H1 (cell line): ENCODE measurements at regions not wholly inside any gene's neighbourhood (a gene's known extent, or its start where the extent isn't known, plus 50 kb on each side); places are given as distances from the start of the nearest gene placed in this dataset.

Experiments used
- CTCF ChIA-PET: fragments of 300-600 bp; sonication (Branson Sonifier 250); formaldehyde crosslinking; loops from one replicate; lab custom pipeline; 2021; ENCODE audit not compliant: partially characterized antibody; lab: Charles Lee
- POLR2A ChIA-PET: fragments of 300-600 bp; sonication (Branson Sonifier 250); formaldehyde crosslinking; loops from one replicate; lab custom pipeline; 2021; ENCODE audit warnings: inconsistent platforms; ENCODE audit not compliant: partially characterized antibody; lab: Charles Lee
- DNase-seq, 2 experiments: peaks; one replicate each; pipeline versions ENCODE4 v3.0.0 to v3.0.0-alpha.2; 2010 to 2022; ENCODE audit warnings: low spot score in 2 of 2, low read depth in 1 of 2, mixed read lengths in 1 of 2
- FAIRE-seq: peaks from 2 replicates; lab custom pipeline; 2011; peaks lifted over from hg19 to GRCh38; lab: Jason Lieb, UNC
- H2AFZ ChIP-seq: 2 replicates; pipeline ENCODE4 v1.8.1; 2012; ENCODE audit warnings: low read length, inconsistent platforms
- H2AK5ac ChIP-seq: 2 replicates; pipeline ENCODE4 v1.6.1; 2013; ENCODE audit warnings: low read depth, low read length
- H2BK120ac ChIP-seq: replicated peaks from 2 replicates; pipeline ENCODE3; 2013; ENCODE audit warnings: low read depth, low read length, inconsistent platforms
- H2BK12ac ChIP-seq: 2 replicates; pipeline ENCODE4 v1.6.1; 2013; ENCODE audit warnings: low read depth, low read length
- H2BK15ac ChIP-seq: 2 replicates; pipeline ENCODE4 v1.6.1; 2013; ENCODE audit warnings: low read length
- H2BK20ac ChIP-seq: 2 replicates; pipeline ENCODE4 v1.6.1; 2013; ENCODE audit warnings: low read length
- H2BK5ac ChIP-seq: 2 replicates; pipeline ENCODE4 v1.6.1; 2013; ENCODE audit warnings: low read depth, low read length
- H3K14ac ChIP-seq: 2 replicates; pipeline ENCODE4 v1.6.1; 2013; ENCODE audit warnings: inconsistent platforms; ENCODE audit not compliant: insufficient read length
- H3K18ac ChIP-seq: 2 replicates; pipeline ENCODE4 v1.6.1; 2013; ENCODE audit warnings: low read length; ENCODE audit errors: extremely low read depth
- H3K23ac ChIP-seq: 2 replicates; pipeline ENCODE4 v1.6.1; 2013; ENCODE audit warnings: inconsistent platforms; ENCODE audit not compliant: insufficient read length
- H3K23me2 ChIP-seq: 2 replicates; pipeline ENCODE4 v1.6.1; 2013; ENCODE audit warnings: low read depth, low read length
- H3K27ac ChIP-seq: 2 replicates; pipeline ENCODE4 v1.6.1; 2011; ENCODE audit warnings: low read depth, low read length, inconsistent platforms
- H3K27me3 ChIP-seq, 4 experiments: replicated peaks in 1 of 4; 1 replicate in 1 of 4; 2 replicates in 3 of 4; pipeline versions ENCODE4 v1.6.1 to v1.8.1; 2011 to 2013; ENCODE audit warnings: low read length in 3 of 4, mild to moderate bottlenecking in 3 of 4, inconsistent platforms in 2 of 4, mixed read lengths in 2 of 4, moderate library complexity in 1 of 4; ENCODE audit not compliant: control insufficient read depth in 3 of 4, insufficient read depth in 3 of 4; ENCODE audit errors: extremely low read depth in 1 of 4
- H3K36me3 ChIP-seq, 4 experiments: 2 replicates each; pipeline versions ENCODE4 v1.6.1 to v1.8.1; 2011 to 2013; ENCODE audit warnings: mild to moderate bottlenecking in 4 of 4, low read length in 3 of 4, moderate library complexity in 2 of 4, control low read depth in 1 of 4, inconsistent platforms in 1 of 4; ENCODE audit not compliant: insufficient read depth in 4 of 4, control insufficient read depth in 2 of 4
- H3K4ac ChIP-seq: replicated peaks from 2 replicates; pipeline ENCODE3; 2013; ENCODE audit warnings: low read length, low read depth, mixed read lengths, inconsistent platforms; ENCODE audit not compliant: insufficient read length
- H3K4me1 ChIP-seq, 4 experiments: replicated peaks in 1 of 4; 1 replicate in 1 of 4; 2 replicates in 3 of 4; pipeline versions ENCODE4 v1.6.1 to v1.8.1; 2011 to 2013; ENCODE audit warnings: low read length in 3 of 4, inconsistent platforms in 2 of 4, mixed read lengths in 1 of 4; ENCODE audit not compliant: insufficient read depth in 4 of 4, control insufficient read depth in 3 of 4
- H3K4me2 ChIP-seq, 2 experiments: 2 replicates each; pipeline versions ENCODE4 v1.6.1 to v1.8.1; 2011 to 2013; ENCODE audit warnings: low read depth in 2 of 2, low read length in 2 of 2, control low read depth in 1 of 2, inconsistent platforms in 1 of 2, mild to moderate bottlenecking in 1 of 2; ENCODE audit not compliant: insufficient read depth in 1 of 2
- H3K4me3 ChIP-seq, 4 experiments: fragments of 200-600, 300-600 bp in 1 of 4; sonication (generic), shearing (Covaris generic), sonication (Bioruptor Twin) in 1 of 4; 2 replicates each; pipeline versions ENCODE4 v1.5.1 to v1.8.1; 2011 to 2016; ENCODE audit warnings: low read length in 4 of 4, low read depth in 3 of 4, control low read depth in 2 of 4, inconsistent platforms in 2 of 4, mild to moderate bottlenecking in 2 of 4, mixed read lengths in 1 of 4, moderate library complexity in 1 of 4; ENCODE audit not compliant: insufficient read depth in 2 of 4; ENCODE audit errors: extremely low read depth in 1 of 4
- H3K56ac ChIP-seq: replicated peaks from 2 replicates; pipeline ENCODE3; 2013; ENCODE audit warnings: low read depth, mild to moderate bottlenecking, mixed read lengths, low read length, inconsistent platforms; ENCODE audit not compliant: insufficient read length
- H3K79me1 ChIP-seq: 2 replicates; pipeline ENCODE4 v1.6.1; 2013; ENCODE audit warnings: low read depth, low read length, control low read depth
- H3K79me2 ChIP-seq, 2 experiments: 2 replicates each; pipeline versions ENCODE4 v1.6.1 to v1.8.1; 2012 to 2013; ENCODE audit warnings: low read length in 2 of 2, mild to moderate bottlenecking in 2 of 2, inconsistent platforms in 1 of 2; ENCODE audit not compliant: insufficient read depth in 2 of 2, control insufficient read depth in 1 of 2
- H3K9ac ChIP-seq, 4 experiments: replicated peaks in 1 of 4; 1 replicate in 1 of 4; 2 replicates in 3 of 4; pipeline versions ENCODE4 v1.6.1 to v1.8.1; 2011 to 2013; ENCODE audit warnings: low read depth in 3 of 4, low read length in 3 of 4, control low read depth in 2 of 4, mild to moderate bottlenecking in 2 of 4, moderate library complexity in 2 of 4, inconsistent platforms in 1 of 4; ENCODE audit errors: extremely low read depth in 1 of 4
- H3K9me3 ChIP-seq, 2 experiments: 2 replicates each; pipeline versions ENCODE4 v1.6.1 to v1.8.1; 2012 to 2013; ENCODE audit warnings: mild to moderate bottlenecking in 2 of 2, moderate library complexity in 2 of 2, control low read depth in 1 of 2, inconsistent platforms in 1 of 2, low read depth in 1 of 2, low read length in 1 of 2, mixed read lengths in 1 of 2; ENCODE audit not compliant: insufficient read depth in 2 of 2
- H4K20me1 ChIP-seq, 2 experiments: replicated peaks in 1 of 2; 2 replicates each; pipeline versions ENCODE3 to v1.8.1; 2011 to 2013; ENCODE audit warnings: inconsistent platforms in 2 of 2, low read length in 2 of 2, mild to moderate bottlenecking in 1 of 2; ENCODE audit not compliant: insufficient read depth in 2 of 2, control insufficient read depth in 1 of 2
- H4K5ac ChIP-seq: 2 replicates; pipeline ENCODE4 v1.6.1; 2013; ENCODE audit warnings: low read length, low read depth, mixed read lengths, inconsistent platforms; ENCODE audit not compliant: insufficient read length
- H4K8ac ChIP-seq: 2 replicates; pipeline ENCODE4 v1.8.0; 2013; ENCODE audit warnings: mild to moderate bottlenecking, moderate library complexity, low read length, inconsistent platforms; ENCODE audit not compliant: insufficient read depth; ENCODE audit errors: extremely low read depth
- H4K91ac ChIP-seq: replicated peaks from 2 replicates; pipeline ENCODE3; 2013; ENCODE audit warnings: low read length, mixed read lengths, inconsistent platforms; ENCODE audit not compliant: insufficient read length
- ASH2L ChIP-seq: fragments of 200-600, 300-600 bp; sonication (generic); IDR thresholded peaks from one replicate; pipeline ENCODE4 v1.7.1; 2017; ENCODE audit warnings: low read length
- CBX5 ChIP-seq: fragments of 300-800, 300-1000 bp; sonication (generic); IDR thresholded peaks from 2 replicates; pipeline ENCODE4 v1.7.1; 2016; ENCODE audit warnings: antibody characterized with exemption, low read length, low read depth
- CHD1 ChIP-seq: IDR thresholded peaks from 2 replicates; pipeline ENCODE4 v1.6.1; 2012; ENCODE audit warnings: low read depth, low read length, improper control_type of control experiment
- EGR1 ChIP-seq: IDR thresholded peaks from 2 replicates; pipeline ENCODE4 v1.6.1; 2011; ENCODE audit warnings: low read depth, low read length, borderline replicate concordance
- EZH2 ChIP-seq: fragments of 200-600 bp; sonication (generic); IDR thresholded peaks from 2 replicates; pipeline ENCODE4 v1.7.1; 2012; ENCODE audit warnings: low read depth, mild to moderate bottlenecking, moderate library complexity, low read length, inconsistent platforms; ENCODE audit not compliant: severe bottlenecking
- HDAC6 ChIP-seq: IDR thresholded peaks from one replicate; pipeline ENCODE4 v1.7.1; 2012; ENCODE audit warnings: low read depth, mild to moderate bottlenecking, inconsistent platforms, low read length, moderate library complexity
- RXRA ChIP-seq: IDR thresholded peaks from 2 replicates; pipeline ENCODE4 v1.6.1; 2011; ENCODE audit warnings: low read depth, mild to moderate bottlenecking, low read length, moderate library complexity; ENCODE audit not compliant: insufficient read depth
- TAF7 ChIP-seq: optimal IDR thresholded peaks from 2 replicates; pipeline ENCODE3; 2011; ENCODE audit warnings: low read depth, mild to moderate bottlenecking, inconsistent platforms, low read length, moderate library complexity, borderline replicate concordance
- WGBS, 2 experiments: shearing (Covaris generic) in 1 of 2; methylation state at CpG; one replicate each; pipeline versions ENCODE4 v1.1.6 to v1.1.7; 2013 to 2015; ENCODE audit warnings: low lambda C conversion rate in 2 of 2, mixed read lengths in 2 of 2, inconsistent platforms in 1 of 2, low coverage in 1 of 2, missing lambda C conversion rate in 1 of 2; ENCODE audit not compliant: insufficient replicate concordance in 2 of 2, insufficient coverage in 1 of 2, insufficient read length in 1 of 2; ENCODE audit errors: extremely low coverage in 1 of 2, missing lambda C conversion rate in 1 of 2; 5-methylcytosine and 5-hydroxymethylcytosine counted together
- TF ChIP-seq, protein P1 (sequence below): IDR thresholded peaks from 2 replicates; pipeline ENCODE4 v1.6.1; 2012; ENCODE audit warnings: inconsistent platforms

DNA sequence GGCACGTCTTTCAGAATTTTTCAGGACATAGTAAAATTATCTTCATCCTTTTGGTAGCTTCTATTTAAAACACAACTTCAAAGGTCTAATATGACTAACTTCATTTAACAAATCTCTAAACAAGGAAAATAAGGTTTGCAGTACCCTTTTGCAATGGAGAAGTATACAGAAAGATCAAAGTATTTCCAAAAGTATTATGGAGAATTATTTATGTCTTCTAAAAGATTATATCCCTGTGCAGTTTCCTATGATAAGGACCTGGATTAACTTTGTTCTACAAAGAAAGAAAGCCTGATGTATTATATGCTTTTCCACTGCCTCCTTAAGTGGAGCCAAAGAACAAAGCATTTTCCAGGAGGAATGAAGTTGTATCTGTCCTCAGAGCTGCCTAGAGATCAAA is 353.0 kb upstream of the RUNX1 start:
- no peaks in the 10 kb centered on the region for H4K20me1 ChIP-seq
- H3K18ac ChIP-seq, result no peak overlapping the region
- H3K4me1 ChIP-seq, result peaks cover 2 to 14% (median 4%) of the 10 kb centered on the region in 4 experiments; a peak in 6 of 7 replicates
- H3K56ac ChIP-seq, result no peak overlapping the region
- H2AFZ ChIP-seq, result no peak overlapping the region
- no peak for DNase-seq
- no peak overlapping the region for H4K91ac ChIP-seq
- no peak overlapping the region for H3K4me2 ChIP-seq
- ChIA-PET POLR2A (no interaction called here), CTCF (interaction anchor here (0.5 to 1.7 kb wide), 4 partner anchors 10 to 1853 kb away, joined by 3 to 5 read pairs (median 3); no protein-coding TSS in a partner anchor)
- H3K23me2 ChIP-seq, result no peaks in the 10 kb centered on the region; the same call in 1 of the 2 replicates
- no peak for FAIRE-seq
- no peak overlapping the region for H2BK5ac ChIP-seq
- no peak overlapping the region for H4K8ac ChIP-seq
- no peak overlapping the region for H3K14ac ChIP-seq
- H2BK15ac ChIP-seq, result no peak overlapping the region
- H3K79me2 ChIP-seq, result no peaks in the 10 kb centered on the region
- 86% methylated on average over 1 of the region's 1 CpG; no CpG with 5 or more reads in 1 of the 2 experiments for WGBS, 2 experiments
- no peak overlapping the region for H3K9ac ChIP-seq
- no peak overlapping the region for H2BK20ac ChIP-seq
- H3K27ac ChIP-seq, result no peak overlapping the region
- H4K5ac ChIP-seq, result no peak overlapping the region
- H3K4ac ChIP-seq, result no peak overlapping the region
- H3K27me3 ChIP-seq, result no peaks in the 10 kb centered on the region
- H2AK5ac ChIP-seq, result no peak overlapping the region
- H3K23ac ChIP-seq, result no peak overlapping the region
- no peak overlapping the region for H3K4me3 ChIP-seq
- H3K79me1 ChIP-seq, result no peaks in the 10 kb centered on the region
- H3K36me3 ChIP-seq, result no peaks in the 10 kb centered on the region
- TF ChIP-seq EGR1 (no peak), EZH2 (no peak), CBX5 (no peak), ASH2L (no peak), RXRA (no peak), CHD1 (no peak), HDAC6 (no peak), TAF7 (no peak)
- TF ChIP-seq, protein P1, sequence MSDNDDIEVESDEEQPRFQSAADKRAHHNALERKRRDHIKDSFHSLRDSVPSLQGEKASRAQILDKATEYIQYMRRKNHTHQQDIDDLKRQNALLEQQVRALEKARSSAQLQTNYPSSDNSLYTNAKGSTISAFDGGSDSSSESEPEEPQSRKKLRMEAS, result no peak
- H2BK12ac ChIP-seq, result no peak overlapping the region
- H2BK120ac ChIP-seq, result no peak overlapping the region
- no peaks in the 10 kb centered on the region for H3K9me3 ChIP-seq
